PFSK-1 (cell line): ENCODE measurements at regions not wholly inside any gene's neighbourhood (a gene's known extent, or its start where the extent isn't known, plus 50 kb on each side); places are given as distances from the start of the nearest gene placed in this dataset.

ENCODE experiments used
- FOXP2 ChIP-seq: optimal IDR thresholded peaks from 2 replicates; pipeline ENCODE3; 2011; ENCODE audit warnings: borderline replicate concordance, control low read depth, inconsistent platforms; ENCODE audit not compliant: insufficient read depth; ENCODE audit errors: extremely low read length, extremely low read depth
- POLR2AphosphoS5 ChIP-seq: IDR thresholded peaks from 2 replicates; pipeline ENCODE4 v1.6.1; 2012; ENCODE audit warnings: low read depth, mild to moderate bottlenecking, control low read depth, low read length, moderate library complexity
- REST ChIP-seq, 2 experiments: IDR thresholded peaks; 2 replicates each; pipeline versions ENCODE4 v1.6.1 to v1.8.0; 2011 to 2012; ENCODE audit warnings: low read depth in 2 of 2, low read length in 2 of 2, control low read depth in 1 of 2, inconsistent platforms in 1 of 2, mild to moderate bottlenecking in 1 of 2, moderate library complexity in 1 of 2; ENCODE audit not compliant: insufficient read depth in 1 of 2
- SIN3A ChIP-seq: IDR thresholded peaks from 2 replicates; pipeline ENCODE4 v1.6.1; 2012; ENCODE audit warnings: mild to moderate bottlenecking, low read length, moderate library complexity, borderline replicate concordance; ENCODE audit not compliant: insufficient read depth
- TAF1 ChIP-seq: IDR thresholded peaks from 2 replicates; pipeline ENCODE4 v1.6.1; 2012; ENCODE audit warnings: low read length, control low read depth, borderline replicate concordance; ENCODE audit not compliant: insufficient read depth

GRCh38 chr18:27546991-27547390 is 361.9 kb upstream of the CHST9 start:
- TF ChIP-seq FOXP2: no peak
- TF ChIP-seq POLR2AphosphoS5: no peak
- TF ChIP-seq REST (IDR thresholded peaks at IDR 0.05; ENCODE audit: insufficient read depth in 1 of 2, low read depth in 2 of 2, low read length in 2 of 2): no peak
- TF ChIP-seq TAF1: no peak
- TF ChIP-seq SIN3A: no peak
